ENCODE measurements at regions not wholly inside any gene's neighbourhood (a gene's known extent, or its start where the extent isn't known, plus 50 kb on each side); places are given as distances from the start of the nearest gene placed in this dataset.

GRCh38 chr16:86683441-86684194 lies 105.3 kb downstream of the FOXL1 start:
- Histone ChIP-seq H3K9me3 (no peaks in the 10 kb centered on the region), H3K4me1 (peaks cover 3% of the 10 kb centered on the region), H3K27ac (no peak overlapping the region), H3K27me3 (peaks cover 5% of the 10 kb centered on the region), H3K36me3 (no peaks in the 10 kb centered on the region), H3K4me3 (no peak overlapping the region)
- intact Hi-C loops (cut with DNase I) = no loop called here
- DNase-seq = no peak
- TF ChIP-seq CTCF (IDR thresholded peaks at IDR 0.05) = no peak
- ATAC-seq = no peak

DNA sequence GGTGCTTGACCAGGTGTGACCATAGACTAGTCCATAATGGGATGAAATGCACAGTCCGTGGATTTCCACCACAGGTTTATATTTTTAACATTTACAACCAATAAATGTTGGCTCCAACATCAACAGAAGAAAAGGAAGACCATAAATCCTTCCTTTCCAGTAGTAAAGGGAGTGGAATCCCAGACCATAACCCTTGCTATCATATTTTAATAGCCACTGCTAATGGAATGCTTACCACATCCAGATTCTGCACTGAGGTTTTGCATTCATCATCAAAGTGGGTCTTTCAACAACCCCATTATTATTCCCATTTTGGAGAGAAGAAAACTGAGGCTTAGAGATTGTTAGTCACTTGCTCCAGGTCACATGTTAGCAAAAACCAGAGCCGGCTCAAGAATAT lies 106.7 kb downstream of the FOXL1 start:
- Histone ChIP-seq H3K27me3 (peaks cover 5% of the 10 kb centered on the region), H3K4me3 (no peak overlapping the region), H3K9me3 (no peaks in the 10 kb centered on the region), H3K4me1 (no peaks in the 10 kb centered on the region), H3K36me3 (no peaks in the 10 kb centered on the region), H3K27ac (no peak overlapping the region)
- TF ChIP-seq CTCF (IDR thresholded peaks at IDR 0.05) = no peak
- DNase-seq = no peak
- intact Hi-C loops (cut with DNase I) = no loop called here
- no peak for ATAC-seq

DNA sequence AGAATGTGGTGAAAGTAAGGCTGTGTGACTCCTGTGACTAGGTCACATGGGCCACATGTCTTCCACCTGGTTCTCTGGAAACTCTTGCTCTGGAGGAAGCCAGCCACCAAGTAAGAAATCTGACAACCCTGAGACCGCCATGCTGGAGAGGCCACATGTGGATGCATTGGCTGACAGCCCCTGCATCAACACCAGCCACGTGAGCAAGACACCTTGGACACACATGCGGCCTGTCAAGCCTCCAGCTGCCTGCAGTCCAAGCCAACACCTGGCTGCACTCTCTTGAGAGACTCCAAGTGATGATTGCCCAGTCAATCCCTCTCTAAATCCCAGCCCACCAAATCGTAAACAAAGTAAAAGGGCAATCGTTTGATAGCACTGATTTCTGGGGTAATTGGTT lies 112.6 kb downstream of the FOXL1 start:
- ATAC-seq = no peak
- no peak for TF ChIP-seq CTCF (IDR thresholded peaks at IDR 0.05)
- Histone ChIP-seq H3K36me3 (no peaks in the 10 kb centered on the region), H3K4me3 (no peak overlapping the region), H3K9me3 (no peaks in the 10 kb centered on the region), H3K27ac (no peak overlapping the region), H3K27me3 (peaks cover 27% of the 10 kb centered on the region), H3K4me1 (no peaks in the 10 kb centered on the region)
- intact Hi-C loops (cut with DNase I) = no loop called here
- no peak for DNase-seq

- Histone ChIP-seq H3K4me1 (no peaks in the 10 kb centered on the region), H3K9me3 (no peaks in the 10 kb centered on the region), H3K27ac (no peak overlapping the region), H3K4me3 (no peak overlapping the region), H3K27me3 (peaks cover 27% of the 10 kb centered on the region), H3K36me3 (no peaks in the 10 kb centered on the region)
- DNase-seq = no peak
- ATAC-seq = no peak
- TF ChIP-seq CTCF (IDR thresholded peaks at IDR 0.05) = no peak
- intact Hi-C loops (cut with DNase I) = no loop called here
Observed at GRCh38 chr16:86692426-86692825, 114.1 kb downstream of the FOXL1 start.

GRCh38 chr16:86693033-86693432 lies 114.7 kb downstream of the FOXL1 start:
- H3K4me3 ChIP-seq = no peak overlapping the region
- DNase-seq (no peak), ATAC-seq (no peak)
- TF ChIP-seq CTCF (IDR thresholded peaks at IDR 0.05) = no peak
- peaks cover 27% of the 10 kb centered on the region for H3K27me3 ChIP-seq
- intact Hi-C loops (cut with DNase I) = no loop called here
- H3K4me1 ChIP-seq = no peaks in the 10 kb centered on the region
- no peak overlapping the region for H3K27ac ChIP-seq
- no peaks in the 10 kb centered on the region for H3K36me3 ChIP-seq
- H3K9me3 ChIP-seq = no peaks in the 10 kb centered on the region

DNA sequence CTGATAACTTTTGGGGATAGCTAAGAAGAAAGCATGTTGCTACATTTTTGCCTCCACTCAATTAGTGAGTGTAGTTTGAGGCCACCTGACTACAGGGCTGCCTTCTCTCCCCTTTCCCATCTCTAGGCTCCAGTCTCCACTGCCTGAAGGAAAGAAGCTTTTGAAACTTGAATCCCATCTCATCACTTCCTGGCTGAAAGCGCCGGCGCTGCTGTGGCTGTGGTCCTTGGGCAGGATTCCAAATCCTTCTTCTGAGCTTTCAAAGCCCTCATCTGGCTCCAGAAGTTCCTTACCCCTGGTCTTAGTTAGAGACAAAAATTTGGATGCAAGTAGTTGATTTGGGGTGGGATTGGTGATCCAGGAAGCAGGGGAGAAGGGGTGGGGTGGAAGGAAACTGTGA lies 119.4 kb downstream of the FOXL1 start:
- ATAC-seq = no peak
- intact Hi-C loops (cut with DNase I) = no loop called here
- TF ChIP-seq CTCF (IDR thresholded peaks at IDR 0.05) = no peak

More for the DNA sequence above, 119.4 kb downstream of the FOXL1 start:
- H3K4me1 ChIP-seq = no peaks in the 10 kb centered on the region
- no peak overlapping the region for H3K4me3 ChIP-seq
- H3K9me3 ChIP-seq = no peaks in the 10 kb centered on the region
- no peaks in the 10 kb centered on the region for H3K36me3 ChIP-seq
- no peak for DNase-seq
- H3K27me3 ChIP-seq = peaks cover 15% of the 10 kb centered on the region
- H3K27ac ChIP-seq = no peak overlapping the region

Measured in upper lobe of right lung (tissue), 1 donor.